NCI-H1105 treated with DMSO at 0.1 percent for 48 hours (cell line): ENCODE measurements at regions not wholly inside any gene's neighbourhood (a gene's known extent, or its start where the extent isn't known, plus 50 kb on each side); places are given as distances from the start of the nearest gene placed in this dataset.

Experiments used
- DNase-seq: peaks from one replicate; lab custom pipeline; 2025; lab: John Stamatoyannopoulos, UW

- no peak for DNase-seq
Measured at GRCh38 chr5:93929131-93929530, 187.7 kb upstream of the POU5F2 start.

GRCh38 chr5:93926831-93927620, 185.6 kb upstream of the POU5F2 start:
- no peak for DNase-seq

GRCh38 chr5:93925321-93925720, 183.9 kb upstream of the POU5F2 start:
- DNase-seq, result no peak

GRCh38 chr5:93924628-93925027, 183.2 kb upstream of the POU5F2 start:
- no peak for DNase-seq

- DNase-seq, result no peak
Measured at GRCh38 chr5:93922551-93922950, 181.2 kb upstream of the POU5F2 start.

GRCh38 chr5:93921001-93921400, 179.6 kb upstream of the POU5F2 start:
- DNase-seq, result no peak

GRCh38 chr5:93916872-93917271, 175.5 kb upstream of the POU5F2 start:
- no peak for DNase-seq

GRCh38 chr5:93915142-93915553, 173.7 kb upstream of the POU5F2 start:
- peak; percentile 22 for DNase-seq

- no peak for DNase-seq
Measured at GRCh38 chr5:93911609-93912008, 170.2 kb upstream of the POU5F2 start.

- peak; percentile 6 for DNase-seq
Measured at GRCh38 chr5:93909356-93909755, 168.0 kb upstream of the POU5F2 start.

- no peak for DNase-seq
Measured at GRCh38 chr5:93904917-93905316, 163.5 kb upstream of the POU5F2 start.

GRCh38 chr5:93902288-93902687, 160.9 kb upstream of the POU5F2 start:
- no peak for DNase-seq

- peak; percentile 4 for DNase-seq
Measured at GRCh38 chr5:93899026-93899600, 157.7 kb upstream of the POU5F2 start.

GRCh38 chr5:93894601-93895354, 153.4 kb upstream of the POU5F2 start:
- DNase-seq, result peak; percentile 33

GRCh38 chr5:93893075-93893474, 151.7 kb upstream of the POU5F2 start:
- no peak for DNase-seq

GRCh38 chr5:93892481-93892880, 151.1 kb upstream of the POU5F2 start:
- DNase-seq, result no peak

GRCh38 chr5:93891491-93892480, 150.4 kb upstream of the POU5F2 start:
- DNase-seq, result peak; percentile 89

- DNase-seq, result peak; percentile 7
Measured at GRCh38 chr5:93890657-93891056, 149.3 kb upstream of the POU5F2 start.

- DNase-seq, result no peak
Measured at GRCh38 chr5:93887678-93888077, 146.3 kb upstream of the POU5F2 start.

- no peak for DNase-seq
Measured at GRCh38 chr5:93886917-93887361, 145.5 kb upstream of the POU5F2 start.

- no peak for DNase-seq
Measured at GRCh38 chr5:93886098-93886806, 144.9 kb upstream of the POU5F2 start.
